Keratinocyte (primary cell): ENCODE measurements at regions not wholly inside any gene's neighbourhood (a gene's known extent, or its start where the extent isn't known, plus 50 kb on each side); places are given as distances from the start of the nearest gene placed in this dataset.

ENCODE experiments used
- DNase-seq: peaks from one replicate; pipeline ENCODE4 v3.0.0-alpha.2; 2011; ENCODE audit warnings: low read depth, missing footprints, low spot score
- FAIRE-seq: peaks from 2 replicates; lab custom pipeline; 2011; peaks lifted over from hg19 to GRCh38; lab: Jason Lieb, UNC
- H2AFZ ChIP-seq: 2 replicates; pipeline ENCODE4 v1.6.0; 2012; ENCODE audit warnings: low read length, control low read depth, inconsistent platforms; ENCODE audit not compliant: control insufficient read depth
- H3K27ac ChIP-seq: 2 replicates; pipeline ENCODE4 v1.5.1; 2011; ENCODE audit warnings: low read length; ENCODE audit not compliant: control insufficient read depth, insufficient read depth
- H3K27me3 ChIP-seq: 3 replicates; pipeline ENCODE4 v1.6.0; 2011; ENCODE audit warnings: low read length; ENCODE audit not compliant: control insufficient read depth, insufficient read depth; ENCODE audit errors: extremely low read depth
- H3K36me3 ChIP-seq, 2 experiments: 2 replicates in 1 of 2; 3 replicates in 1 of 2; pipeline ENCODE4 v1.5.1; 2011; ENCODE audit warnings: low read length in 2 of 2, mild to moderate bottlenecking in 1 of 2; ENCODE audit not compliant: control insufficient read depth in 2 of 2, insufficient read depth in 2 of 2; ENCODE audit errors: extremely low read depth in 1 of 2
- H3K4me1 ChIP-seq: 3 replicates; pipeline ENCODE4 v1.5.1; 2011; ENCODE audit warnings: low read length; ENCODE audit not compliant: control insufficient read depth, insufficient read depth; ENCODE audit errors: extremely low read depth
- H3K4me2 ChIP-seq: 3 replicates; pipeline ENCODE4 v1.6.0; 2011; ENCODE audit warnings: low read depth, low read length; ENCODE audit not compliant: control insufficient read depth, insufficient read depth; ENCODE audit errors: extremely low read depth
- H3K4me3 ChIP-seq, 3 experiments: fragments of 200-600 bp in 1 of 3; sonication (generic) in 1 of 3; 2 replicates in 2 of 3; 3 replicates in 1 of 3; pipeline ENCODE4 v1.5.1; 2011 to 2016; ENCODE audit warnings: low read length in 3 of 3, mild to moderate bottlenecking in 3 of 3, control low read depth in 2 of 3, inconsistent platforms in 1 of 3, low read depth in 1 of 3, mixed read lengths in 1 of 3, mixed run types in 1 of 3, moderate library complexity in 1 of 3; ENCODE audit not compliant: control insufficient read depth in 2 of 3, insufficient read depth in 2 of 3; ENCODE audit errors: extremely low read depth in 1 of 3
- H3K79me2 ChIP-seq: 2 replicates; pipeline ENCODE4 v1.6.0; 2012; ENCODE audit warnings: low read length; ENCODE audit not compliant: control insufficient read depth, insufficient read depth
- H3K9ac ChIP-seq: 3 replicates; pipeline ENCODE4 v1.6.0; 2011; ENCODE audit warnings: low read length; ENCODE audit not compliant: control insufficient read depth, insufficient read depth; ENCODE audit errors: extremely low read depth
- H3K9me1 ChIP-seq: 3 replicates; pipeline ENCODE4 v1.6.0; 2011; ENCODE audit warnings: low read length; ENCODE audit not compliant: control insufficient read depth, insufficient read depth; ENCODE audit errors: extremely low read depth
- H3K9me3 ChIP-seq: 2 replicates; pipeline ENCODE4 v1.5.1; 2012; ENCODE audit warnings: low read depth, low read length; ENCODE audit not compliant: control insufficient read depth
- H4K20me1 ChIP-seq: 3 replicates; pipeline ENCODE4 v1.6.0; 2011; ENCODE audit warnings: low read length; ENCODE audit not compliant: control insufficient read depth, insufficient read depth; ENCODE audit errors: extremely low read depth
- EZH2 ChIP-seq: IDR thresholded peaks from one replicate; pipeline ENCODE4 v1.6.1; 2012; ENCODE audit warnings: inconsistent platforms, mild to moderate bottlenecking, low read length, moderate library complexity
- dilution Hi-C: fragments of 300-500 bp; cut with MboI; formaldehyde crosslinking; loops from one replicate; pipeline ENCODE4 v1.7.0; 2020; ENCODE audit warnings: low sequenced_read_pairs; ENCODE audit not compliant: extremely low pct_ligation_motif_present
- TF ChIP-seq, protein P1 (sequence below), 3 experiments: IDR thresholded peaks in 1 of 3; conservative IDR thresholded peaks in 1 of 3; optimal IDR thresholded peaks in 1 of 3; 2 replicates in 2 of 3; 3 replicates in 1 of 3; pipeline versions ENCODE3 to v1.5.1; 2011; ENCODE audit warnings: low read length in 3 of 3, mild to moderate bottlenecking in 3 of 3, moderate library complexity in 2 of 3, control low read depth in 1 of 3, inconsistent platforms in 1 of 3; ENCODE audit not compliant: insufficient read depth in 2 of 3; ENCODE audit errors: extremely low read depth in 1 of 3

DNA sequence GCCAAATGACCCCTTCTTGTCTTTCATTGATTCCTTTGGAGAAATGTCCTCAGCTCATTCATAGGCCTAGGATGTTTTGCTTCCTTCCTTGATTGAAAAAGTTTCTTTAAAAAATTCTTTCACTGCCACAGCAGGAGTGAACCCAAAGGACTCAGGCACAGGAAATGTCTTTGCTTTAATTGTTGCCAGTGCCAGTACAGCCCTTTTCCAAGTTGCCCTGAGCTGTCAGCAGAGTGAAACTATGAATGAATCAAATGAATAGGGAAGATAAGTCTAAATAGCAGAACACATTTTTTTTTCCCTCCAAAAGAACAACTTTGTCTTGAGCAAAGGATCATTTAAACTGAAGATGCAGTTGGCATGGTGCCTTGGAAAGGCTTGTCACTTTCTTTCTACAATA is 63.8 kb upstream of the SLC4A4 start:
- H3K9me1 ChIP-seq, result no peaks in the 10 kb centered on the region
- no peaks in the 10 kb centered on the region for H3K9me3 ChIP-seq
- no peak overlapping the region for H3K4me2 ChIP-seq
- no peak for TF ChIP-seq EZH2
- TF ChIP-seq, protein P1, sequence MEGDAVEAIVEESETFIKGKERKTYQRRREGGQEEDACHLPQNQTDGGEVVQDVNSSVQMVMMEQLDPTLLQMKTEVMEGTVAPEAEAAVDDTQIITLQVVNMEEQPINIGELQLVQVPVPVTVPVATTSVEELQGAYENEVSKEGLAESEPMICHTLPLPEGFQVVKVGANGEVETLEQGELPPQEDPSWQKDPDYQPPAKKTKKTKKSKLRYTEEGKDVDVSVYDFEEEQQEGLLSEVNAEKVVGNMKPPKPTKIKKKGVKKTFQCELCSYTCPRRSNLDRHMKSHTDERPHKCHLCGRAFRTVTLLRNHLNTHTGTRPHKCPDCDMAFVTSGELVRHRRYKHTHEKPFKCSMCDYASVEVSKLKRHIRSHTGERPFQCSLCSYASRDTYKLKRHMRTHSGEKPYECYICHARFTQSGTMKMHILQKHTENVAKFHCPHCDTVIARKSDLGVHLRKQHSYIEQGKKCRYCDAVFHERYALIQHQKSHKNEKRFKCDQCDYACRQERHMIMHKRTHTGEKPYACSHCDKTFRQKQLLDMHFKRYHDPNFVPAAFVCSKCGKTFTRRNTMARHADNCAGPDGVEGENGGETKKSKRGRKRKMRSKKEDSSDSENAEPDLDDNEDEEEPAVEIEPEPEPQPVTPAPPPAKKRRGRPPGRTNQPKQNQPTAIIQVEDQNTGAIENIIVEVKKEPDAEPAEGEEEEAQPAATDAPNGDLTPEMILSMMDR (optimal IDR thresholded peaks at IDR 0.05 in 1 of 3, IDR thresholded peaks at IDR 0.05 in 1 of 3, conservative IDR thresholded peaks at IDR 0.05 in 1 of 3; ENCODE audit: extremely low read depth in 1 of 3, insufficient read depth in 2 of 3, low read length in 3 of 3), result no peak
- DNase-seq (no peak), FAIRE-seq (no peak)
- H3K27me3 ChIP-seq, result no peaks in the 10 kb centered on the region
- H3K27ac ChIP-seq, result no peak overlapping the region
- H4K20me1 ChIP-seq, result no peaks in the 10 kb centered on the region
- no peaks in the 10 kb centered on the region for H3K4me1 ChIP-seq
- dilution Hi-C loops, result no loop called here
- no peak overlapping the region for H2AFZ ChIP-seq
- H3K9ac ChIP-seq, result no peak overlapping the region
- H3K4me3 ChIP-seq, result no peak overlapping the region
- no peaks in the 10 kb centered on the region for H3K79me2 ChIP-seq
- no peaks in the 10 kb centered on the region for H3K36me3 ChIP-seq

DNA sequence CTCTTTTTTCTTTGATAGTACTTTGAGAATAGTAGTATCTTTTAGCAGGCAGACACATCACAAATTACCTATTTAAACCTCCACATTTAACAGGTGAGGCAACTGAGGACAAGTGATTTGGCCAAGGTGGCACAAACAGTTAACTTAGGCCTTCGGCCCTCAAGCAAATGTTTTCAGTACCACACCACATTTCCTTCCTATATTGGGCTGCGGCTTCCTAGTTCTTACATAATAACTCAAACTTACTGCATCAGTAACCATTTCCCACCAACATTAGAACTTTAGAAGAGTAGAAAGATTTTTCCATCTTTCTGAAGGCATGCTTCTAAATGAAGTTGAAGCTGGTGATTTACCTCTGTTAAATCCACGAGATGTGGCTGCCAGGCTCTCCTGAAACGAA is 63.2 kb upstream of the SLC4A4 start:
- dilution Hi-C loops, result no loop called here
- Histone ChIP-seq H3K9me1 (no peaks in the 10 kb centered on the region), H3K4me1 (no peaks in the 10 kb centered on the region), H3K27me3 (no peaks in the 10 kb centered on the region), H3K27ac (no peak overlapping the region), H3K79me2 (no peaks in the 10 kb centered on the region), H3K4me3 (no peak overlapping the region), H3K36me3 (no peaks in the 10 kb centered on the region), H3K9ac (no peak overlapping the region), H3K4me2 (no peak overlapping the region), H3K9me3 (no peaks in the 10 kb centered on the region), H4K20me1 (no peaks in the 10 kb centered on the region), H2AFZ (no peak overlapping the region)
- DNase-seq, result no peak
- FAIRE-seq, result no peak
- TF ChIP-seq, protein P1 (optimal IDR thresholded peaks at IDR 0.05 in 1 of 3, IDR thresholded peaks at IDR 0.05 in 1 of 3, conservative IDR thresholded peaks at IDR 0.05 in 1 of 3; ENCODE audit: extremely low read depth in 1 of 3, insufficient read depth in 2 of 3, low read length in 3 of 3), result no peak
- TF ChIP-seq EZH2, result no peak
